GM21515 (cell line): ENCODE measurements at regions not wholly inside any gene's neighbourhood (a gene's known extent, or its start where the extent isn't known, plus 50 kb on each side); places are given as distances from the start of the nearest gene placed in this dataset.

Experiments used
- ATAC-seq: cut with Tn5 transposase; IDR thresholded peaks from one replicate; pipeline ENCODE4 v1.9.1; 2021; ENCODE audit not compliant: unreplicated experiment

GRCh38 chr1:219362702-219363101 is 189.0 kb downstream of the LYPLAL1 start:
- ATAC-seq = no peak

GRCh38 chr1:219359126-219359525 is 185.4 kb downstream of the LYPLAL1 start:
- no peak for ATAC-seq

GRCh38 chr1:219358080-219358479 is 184.4 kb downstream of the LYPLAL1 start:
- ATAC-seq = no peak

- ATAC-seq = no peak
Measured at GRCh38 chr1:219354962-219355361, 181.3 kb downstream of the LYPLAL1 start.

- no peak for ATAC-seq
Measured at GRCh38 chr1:219352961-219353651, 179.4 kb downstream of the LYPLAL1 start.

GRCh38 chr1:219350172-219350931 is 176.7 kb downstream of the LYPLAL1 start:
- no peak for ATAC-seq

- ATAC-seq = no peak
Measured at GRCh38 chr1:219347921-219348391, 174.3 kb downstream of the LYPLAL1 start.

GRCh38 chr1:219347376-219347775 is 173.7 kb downstream of the LYPLAL1 start:
- ATAC-seq = no peak

- ATAC-seq = no peak
Measured at GRCh38 chr1:219345953-219346352, 172.3 kb downstream of the LYPLAL1 start.

- ATAC-seq = no peak
Measured at GRCh38 chr1:219342836-219343235, 169.2 kb downstream of the LYPLAL1 start.

- ATAC-seq = no peak
Measured at GRCh38 chr1:219340796-219341195, 167.1 kb downstream of the LYPLAL1 start.

- ATAC-seq = no peak
Measured at GRCh38 chr1:219339466-219339865, 165.8 kb downstream of the LYPLAL1 start.

GRCh38 chr1:219337588-219337987 is 163.9 kb downstream of the LYPLAL1 start:
- no peak for ATAC-seq

GRCh38 chr1:219333626-219334025 is 159.9 kb downstream of the LYPLAL1 start:
- ATAC-seq = no peak

- no peak for ATAC-seq
Measured at GRCh38 chr1:219331424-219331823, 157.7 kb downstream of the LYPLAL1 start.

GRCh38 chr1:219330669-219331068 is 157.0 kb downstream of the LYPLAL1 start:
- no peak for ATAC-seq

- ATAC-seq = no peak
Measured at GRCh38 chr1:219330001-219330400, 156.3 kb downstream of the LYPLAL1 start.

- ATAC-seq = no peak
Measured at GRCh38 chr1:219329578-219329977, 155.9 kb downstream of the LYPLAL1 start.

- ATAC-seq = no peak
Measured at GRCh38 chr1:219326843-219327242, 153.2 kb downstream of the LYPLAL1 start.

GRCh38 chr1:219325368-219325742 is 151.7 kb downstream of the LYPLAL1 start:
- ATAC-seq = peak; percentile 23

GRCh38 chr1:219324629-219325367 is 151.1 kb downstream of the LYPLAL1 start:
- peak; percentile 80 for ATAC-seq

- ATAC-seq = no peak
Measured at GRCh38 chr1:219324171-219324570, 150.5 kb downstream of the LYPLAL1 start.
